ENCODE measurements at regions not wholly inside any gene's neighbourhood (a gene's known extent, or its start where the extent isn't known, plus 50 kb on each side); places are given as distances from the start of the nearest gene placed in this dataset.

- no peaks in the 10 kb centered on the region for H3K36me3 ChIP-seq (ENCODE audit: low read depth)
- H3K4me1 ChIP-seq (ENCODE audit: low read depth): no peaks in the 10 kb centered on the region
- no peaks in the 10 kb centered on the region for H3K9me3 ChIP-seq
- DNase-seq (no peak), ATAC-seq (no peak)
- no peak overlapping the region for H3K4me3 ChIP-seq
- intact Hi-C loops (cut with DNase I, micrococcal nuclease): no loop called here
- no peak for TF ChIP-seq CTCF (IDR thresholded peaks at IDR 0.05)
Measured at GRCh38 chr6:9161731-9162130, 726.4 kb upstream of the SLC35B3 start.

DNA sequence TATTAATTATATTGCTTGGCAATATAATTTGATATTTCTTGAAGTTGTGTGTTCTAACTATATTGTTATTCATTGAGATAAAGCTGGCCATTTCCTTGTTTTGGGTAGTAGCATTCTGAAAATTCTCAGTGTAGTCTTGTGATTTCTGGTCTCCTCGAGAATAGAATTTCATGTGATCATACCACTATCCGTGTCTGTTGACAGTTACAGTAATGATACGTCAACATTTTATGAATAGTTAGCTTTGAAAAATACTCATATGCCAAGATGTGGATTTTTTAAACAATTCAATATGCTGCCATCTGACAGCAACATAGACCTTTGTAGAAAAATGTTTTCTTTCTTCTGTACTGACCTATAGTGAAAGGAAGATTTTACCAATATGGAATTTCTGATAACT is 723.7 kb upstream of the SLC35B3 start:
- no peak for ATAC-seq
- Histone ChIP-seq H3K4me3 (no peak overlapping the region), H3K4me1 (ENCODE audit: low read depth) (no peaks in the 10 kb centered on the region), H3K36me3 (ENCODE audit: low read depth) (no peaks in the 10 kb centered on the region), H3K9me3 (no peaks in the 10 kb centered on the region)
- DNase-seq: no peak
- TF ChIP-seq CTCF (IDR thresholded peaks at IDR 0.05): no peak
- intact Hi-C loops (cut with DNase I, micrococcal nuclease): no loop called here

- H3K4me3 ChIP-seq: no peak overlapping the region
- TF ChIP-seq CTCF (IDR thresholded peaks at IDR 0.05): no peak
- intact Hi-C loops (cut with DNase I, micrococcal nuclease): no loop called here
- no peaks in the 10 kb centered on the region for H3K4me1 ChIP-seq (ENCODE audit: low read depth)
- no peaks in the 10 kb centered on the region for H3K36me3 ChIP-seq (ENCODE audit: low read depth)
- DNase-seq: no peak
- no peak for ATAC-seq
- H3K9me3 ChIP-seq: no peaks in the 10 kb centered on the region
Measured at GRCh38 chr6:9155836-9156235, 720.5 kb upstream of the SLC35B3 start.

DNA sequence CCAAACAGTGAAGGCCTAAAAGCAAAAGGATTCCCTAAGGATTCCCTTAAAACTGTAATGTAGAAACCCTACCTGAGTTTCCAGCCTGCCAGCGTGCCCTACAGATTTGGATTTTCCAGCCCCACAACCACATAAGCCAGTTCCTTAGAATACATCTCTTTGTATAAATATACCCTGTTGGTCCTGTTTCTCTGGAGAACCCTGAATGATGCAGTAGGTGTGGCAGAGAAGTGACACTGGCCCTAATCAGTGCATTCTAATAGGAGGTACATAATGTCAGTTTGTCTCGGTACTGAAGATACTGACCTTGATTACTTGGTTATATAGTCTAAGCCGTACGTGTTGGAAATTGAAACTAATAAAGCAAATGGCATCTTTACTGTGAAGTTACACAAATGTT is 707.8 kb upstream of the SLC35B3 start:
- Histone ChIP-seq H3K4me1 (ENCODE audit: low read depth) (no peaks in the 10 kb centered on the region), H3K4me3 (no peak overlapping the region), H3K9me3 (no peaks in the 10 kb centered on the region), H3K36me3 (ENCODE audit: low read depth) (no peaks in the 10 kb centered on the region)
- intact Hi-C loops (cut with DNase I, micrococcal nuclease): no loop called here
- no peak for DNase-seq
- no peak for TF ChIP-seq CTCF (IDR thresholded peaks at IDR 0.05)
- ATAC-seq: no peak

DNA sequence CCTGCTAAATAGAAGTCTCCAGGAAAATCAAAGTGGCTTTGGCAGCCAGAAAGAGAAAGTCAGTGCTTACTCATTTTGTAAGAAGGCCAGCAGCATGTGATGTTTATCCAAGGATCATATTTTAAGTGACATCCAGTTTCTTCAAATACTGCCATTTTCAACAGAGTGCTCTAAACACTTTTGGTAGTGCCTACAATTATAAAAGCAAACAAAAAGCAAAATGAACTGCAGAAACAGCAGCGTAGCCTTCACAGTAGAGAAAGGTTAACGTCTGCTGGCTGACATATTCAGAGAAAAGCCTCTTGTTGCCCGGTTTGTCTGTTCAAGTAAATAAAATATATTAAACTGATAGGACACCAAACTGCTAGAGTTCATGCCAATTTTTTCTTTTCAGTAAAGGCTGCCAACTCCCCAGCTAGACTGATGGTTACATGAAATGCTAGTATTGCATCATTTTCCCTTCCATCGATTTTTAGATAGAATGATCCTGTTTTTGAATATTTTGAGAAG is 705.7 kb upstream of the SLC35B3 start:
- Histone ChIP-seq H3K4me3 (no peak overlapping the region), H3K36me3 (ENCODE audit: low read depth) (no peaks in the 10 kb centered on the region), H3K9me3 (no peaks in the 10 kb centered on the region), H3K4me1 (ENCODE audit: low read depth) (no peaks in the 10 kb centered on the region)
- DNase-seq (no peak), ATAC-seq (no peak)
- no peak for TF ChIP-seq CTCF (IDR thresholded peaks at IDR 0.05)
- intact Hi-C loops (cut with DNase I, micrococcal nuclease): no loop called here

GRCh38 chr6:9140172-9140571 is 704.8 kb upstream of the SLC35B3 start:
- H3K36me3 ChIP-seq (ENCODE audit: low read depth): no peaks in the 10 kb centered on the region
- no peaks in the 10 kb centered on the region for H3K4me1 ChIP-seq (ENCODE audit: low read depth)
- no peak for TF ChIP-seq CTCF (IDR thresholded peaks at IDR 0.05)
- H3K4me3 ChIP-seq: no peak overlapping the region
- DNase-seq (peak in 2 of 3 donors; percentile 35 to 39), ATAC-seq (peak; percentile 49)
- intact Hi-C loops (cut with DNase I, micrococcal nuclease): no loop called here
- H3K9me3 ChIP-seq: no peaks in the 10 kb centered on the region
